Coronary artery (tissue), 2 donors: ENCODE measurements at regions not wholly inside any gene's neighbourhood (a gene's known extent, or its start where the extent isn't known, plus 50 kb on each side); places are given as distances from the start of the nearest gene placed in this dataset.

Experiments
- DNase-seq: peaks from one replicate; pipeline ENCODE4 v3.0.0-alpha.2; 2017; ENCODE audit warnings: low spot score
- H3K27ac ChIP-seq, 2 donors: fragments of 200-600 bp; sonication (generic); one replicate each; pipeline ENCODE4 v1.5.1; 2016 to 2019
- H3K4me3 ChIP-seq: fragments of 200-600 bp; sonication (generic); 2 replicates; pipeline ENCODE4 v1.5.1; 2016; ENCODE audit warnings: mild to moderate bottlenecking, moderate library complexity
- CTCF ChIP-seq: fragments of 200-600 bp; sonication (generic); IDR thresholded peaks from one replicate; pipeline ENCODE4 v1.5.1; 2019; ENCODE audit warnings: antibody characterized with exemption

DNA sequence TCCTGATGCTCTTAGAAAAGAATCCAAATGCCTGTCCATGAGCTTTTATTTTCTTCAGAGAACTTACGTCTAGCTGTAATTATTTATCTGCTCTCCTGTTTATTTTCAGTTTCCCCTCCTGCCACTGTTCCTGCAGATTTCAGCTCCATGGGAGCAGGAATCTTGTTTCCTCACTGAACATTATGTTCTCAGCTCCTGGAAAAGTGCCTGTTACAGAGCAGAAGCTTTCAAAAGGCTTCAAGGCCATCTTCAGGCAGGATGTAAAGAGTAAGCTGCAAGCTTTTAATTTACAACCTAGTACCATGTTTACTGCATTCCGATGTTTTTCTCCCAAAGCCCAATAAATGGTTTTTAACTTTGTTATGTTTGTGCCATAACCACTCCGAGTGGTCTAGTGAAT lies 98.4 kb upstream of the BTG1 start:
- H3K27ac ChIP-seq, result no peak overlapping the region
- no peak for DNase-seq
- TF ChIP-seq CTCF, result no peak
- no peak overlapping the region for H3K4me3 ChIP-seq

DNA sequence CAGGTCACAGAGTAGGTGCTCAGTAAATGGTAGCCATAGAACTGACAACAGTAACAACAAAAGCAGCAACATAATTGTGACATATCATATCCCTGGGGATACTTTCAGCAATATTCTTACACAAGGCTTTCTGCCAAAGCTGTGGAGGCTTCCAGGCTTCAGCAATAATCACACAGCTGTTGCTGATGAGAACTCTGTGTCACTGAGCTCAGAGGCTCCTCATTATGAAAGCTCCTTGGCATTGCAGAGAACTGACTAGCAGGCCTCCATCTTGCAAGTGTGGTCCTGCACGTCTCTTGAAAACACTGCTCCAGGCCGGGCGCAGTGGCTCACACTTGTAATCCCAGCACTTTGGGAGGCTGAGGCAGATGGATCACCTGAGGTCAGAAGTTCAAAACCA lies 97.3 kb upstream of the BTG1 start:
- no peak overlapping the region for H3K27ac ChIP-seq
- TF ChIP-seq CTCF, result no peak
- DNase-seq, result no peak
- H3K4me3 ChIP-seq, result no peak overlapping the region

DNA sequence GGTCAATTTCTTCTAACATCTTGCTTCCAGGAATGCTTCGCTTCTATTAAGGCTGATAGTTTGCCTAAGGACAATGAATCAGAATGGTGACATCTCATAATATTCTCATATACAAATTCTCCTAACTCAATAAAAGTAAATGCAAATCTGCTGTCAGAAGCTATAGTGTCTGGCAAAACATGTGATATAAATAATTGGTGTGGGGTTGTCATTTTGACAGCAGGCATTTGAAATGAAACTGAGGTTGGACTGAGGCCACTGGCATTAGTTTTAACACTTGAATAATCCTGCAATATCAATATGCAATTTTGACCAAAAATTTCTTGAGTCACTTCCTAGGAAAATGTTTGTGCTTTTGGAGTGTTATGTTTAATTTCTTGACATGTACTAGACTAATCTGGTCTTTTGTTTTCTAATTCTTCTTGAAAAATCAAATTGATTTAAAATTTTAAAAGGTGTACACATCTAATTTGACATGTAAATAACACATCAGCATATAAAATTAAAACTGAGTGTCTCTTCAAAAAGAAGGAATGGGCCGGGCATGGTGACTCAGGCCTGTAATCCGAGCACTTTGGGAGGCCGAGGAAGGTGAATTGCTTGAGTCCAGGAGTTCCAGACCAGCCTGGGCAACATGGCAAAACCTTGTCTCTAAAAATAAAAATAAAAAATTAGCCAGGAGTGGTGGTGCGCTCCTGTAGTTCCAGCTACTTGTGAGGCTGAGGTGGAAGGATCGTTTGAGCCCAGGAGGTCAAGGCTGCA lies 92.3 kb upstream of the BTG1 start:
- Histone ChIP-seq H3K4me3 (no peak overlapping the region), H3K27ac (no peak overlapping the region)
- DNase-seq, result no peak
- TF ChIP-seq CTCF, result no peak

DNA sequence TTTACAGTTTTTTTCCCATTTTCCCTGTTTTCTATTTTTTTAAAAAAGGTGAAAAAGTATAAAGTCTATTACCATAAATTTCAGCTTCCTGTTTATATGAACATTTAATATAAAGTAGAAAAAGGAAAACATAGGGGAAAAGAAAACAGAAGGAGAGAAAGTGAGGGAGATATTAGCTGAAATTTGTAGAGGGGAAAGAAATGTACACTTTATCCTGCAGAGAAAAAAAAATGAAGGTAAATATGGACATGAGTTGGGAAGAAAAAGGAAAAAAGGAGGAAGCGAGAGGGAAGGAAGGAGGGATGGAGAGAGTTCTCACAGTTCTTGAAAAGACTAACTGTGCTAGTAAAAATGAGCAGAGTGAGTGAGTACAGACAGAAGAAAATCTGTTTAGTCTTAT lies 91.6 kb upstream of the BTG1 start:
- H3K27ac ChIP-seq, result no peak overlapping the region
- no peak overlapping the region for H3K4me3 ChIP-seq
- DNase-seq, result no peak
- no peak for TF ChIP-seq CTCF

DNA sequence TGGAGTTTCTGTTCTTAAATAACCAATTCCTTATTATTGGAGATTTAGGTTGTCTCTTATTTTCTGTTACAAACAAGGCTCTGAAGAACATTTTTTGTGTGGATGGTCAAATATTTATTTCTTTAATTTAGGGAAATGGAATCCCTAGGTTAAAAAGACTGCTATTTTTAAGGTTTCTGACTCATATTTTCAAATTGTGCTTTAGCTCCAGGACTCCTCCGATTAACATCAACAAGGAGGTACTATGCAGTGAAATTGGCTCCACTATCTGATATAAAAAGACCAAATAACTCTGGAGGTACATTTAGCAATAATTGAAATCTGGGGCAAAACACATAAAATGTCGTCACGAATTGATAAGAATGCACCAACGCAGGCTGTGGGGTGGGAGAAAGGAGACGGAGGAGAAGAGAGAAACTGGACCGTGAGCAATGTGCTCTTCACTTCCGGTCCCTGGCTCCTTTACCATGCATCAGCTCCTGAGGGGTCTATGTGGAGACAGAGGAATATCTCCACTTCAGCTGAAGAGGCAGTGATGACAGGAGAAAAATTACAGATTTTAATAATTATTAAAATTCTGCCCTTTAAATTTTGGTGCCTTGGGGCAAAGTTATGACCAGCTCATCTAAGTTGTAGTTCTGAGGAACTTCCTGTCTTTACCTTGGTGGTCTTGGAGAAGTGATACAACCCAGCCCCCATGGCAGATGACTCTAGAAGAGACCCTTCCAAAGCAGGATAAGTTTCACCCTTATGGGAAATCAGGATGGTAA lies 90.2 kb upstream of the BTG1 start:
- Histone ChIP-seq H3K27ac (no peak overlapping the region), H3K4me3 (no peak overlapping the region)
- DNase-seq, result no peak
- TF ChIP-seq CTCF, result no peak

- Histone ChIP-seq H3K27ac (no peak overlapping the region), H3K4me3 (no peak overlapping the region)
- TF ChIP-seq CTCF, result no peak
- no peak for DNase-seq
Measured at GRCh38 chr12:92234533-92234932, 88.9 kb upstream of the BTG1 start.
